Activated CD4-positive, alpha-beta T cell treated with anti-CD3 and anti-CD28 coated beads for 24 hours (primary cell): ENCODE measurements at regions not wholly inside any gene's neighbourhood (a gene's known extent, or its start where the extent isn't known, plus 50 kb on each side); places are given as distances from the start of the nearest gene placed in this dataset.
"Not testable (repeated sequence)": the region's sequence is repeated elsewhere in the genome, so short reads cannot be mapped to it uniquely, and the experiment has no call there.

Experiments
- DNase-seq, 2 donors: peaks; one replicate each; pipeline ENCODE4 v3.0.0-alpha.2; 2020; ENCODE audit warnings: low read depth in 2 of 2

GRCh38 chrX:40891798-40892197 is 156.5 kb upstream of the MED14 start:
- DNase-seq = no peak

DNA sequence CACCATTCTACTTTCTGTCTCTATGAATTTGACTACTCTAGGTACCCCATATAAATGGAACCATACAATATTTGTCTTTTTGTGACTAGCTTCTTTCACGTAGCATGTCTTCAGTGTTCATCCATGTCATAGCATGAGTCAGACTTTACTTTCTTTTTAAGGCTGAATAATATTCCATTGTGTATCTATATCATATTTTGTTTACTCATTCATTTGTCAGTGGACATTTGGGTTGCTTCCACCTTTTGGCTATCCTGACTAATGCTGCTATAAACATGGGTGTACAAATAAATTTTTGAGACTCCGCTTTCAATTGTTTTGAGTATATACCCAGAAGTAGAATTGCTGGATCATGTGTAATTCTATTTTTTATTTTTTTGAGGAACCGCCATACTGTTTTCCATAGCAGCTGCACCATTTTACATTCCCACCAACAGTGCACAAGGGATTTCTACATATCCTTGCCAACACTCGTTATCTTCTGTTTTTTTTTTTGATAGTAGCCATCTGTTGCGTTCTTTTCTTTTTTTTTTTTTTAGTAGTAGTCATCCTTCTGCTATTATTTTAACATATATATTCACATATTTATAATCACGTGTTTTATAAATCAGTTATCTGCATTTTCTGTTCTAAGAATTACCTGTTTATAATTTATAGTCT is 158.0 kb upstream of the MED14 start:
- no peak for DNase-seq

DNA sequence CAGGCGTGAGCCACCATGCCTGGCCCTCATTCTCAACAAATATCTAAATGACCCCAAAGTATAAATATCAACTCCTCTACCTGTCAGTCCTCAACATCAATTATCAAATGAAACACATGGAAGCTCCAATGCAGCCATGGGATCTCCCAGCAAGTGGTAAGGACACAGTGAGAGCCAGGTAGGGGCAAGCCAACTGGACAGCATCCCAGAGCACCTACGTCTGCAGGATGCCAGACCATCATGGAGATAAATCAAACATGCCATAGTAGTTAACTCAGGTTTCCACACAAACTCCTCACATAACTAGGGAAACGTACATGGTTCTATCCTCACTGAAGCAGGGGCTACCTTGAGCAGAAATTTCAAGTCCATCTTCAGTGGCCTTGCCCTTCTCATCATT is 159.9 kb upstream of the MED14 start:
- DNase-seq = no peak

- DNase-seq = no peak
Observed at GRCh38 chrX:40897718-40898270, 162.5 kb upstream of the MED14 start.

DNA sequence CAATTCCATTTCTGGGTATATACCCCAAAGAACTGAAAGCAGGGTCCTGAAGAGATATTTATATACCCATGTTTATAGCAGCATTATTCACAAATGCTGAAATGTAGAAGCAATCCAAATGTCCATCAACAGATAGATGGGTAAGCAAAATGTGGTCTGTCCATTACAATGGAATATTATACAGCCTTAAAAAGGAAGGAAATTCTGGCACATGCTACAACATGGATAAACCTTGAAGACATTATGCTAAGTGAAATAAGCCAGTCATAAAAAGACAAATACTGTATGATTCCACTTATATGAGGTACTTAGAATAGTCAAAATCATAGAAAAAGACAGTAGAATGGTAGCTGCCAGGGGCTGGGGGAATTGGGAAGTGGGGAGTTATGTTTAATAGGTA is 169.4 kb upstream of the MED14 start:
- not testable (repeated sequence) for DNase-seq

DNA sequence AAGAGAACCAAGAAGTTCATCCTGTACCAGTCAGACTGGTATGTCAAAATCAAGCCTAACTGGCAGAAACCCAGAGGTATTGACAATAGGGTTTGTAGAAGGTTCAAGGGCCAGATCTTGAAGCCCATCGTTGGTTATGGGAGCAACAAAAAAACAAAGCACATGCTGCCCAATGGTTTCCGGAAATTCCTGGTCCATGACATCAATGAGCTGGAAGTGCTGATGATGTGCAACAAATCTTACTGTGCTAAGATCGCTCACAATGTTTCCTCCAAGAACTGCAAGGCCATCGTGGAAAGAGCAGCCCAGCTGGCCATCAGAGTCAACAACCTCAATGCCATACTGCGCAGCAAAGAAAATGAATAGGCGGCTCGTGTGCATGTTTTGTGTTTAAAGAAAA is 172.7 kb upstream of the MED14 start:
- no peak for DNase-seq

- DNase-seq = no peak
Observed at GRCh38 chrX:40908857-40909475, 173.6 kb upstream of the MED14 start.

GRCh38 chrX:40912166-40912565 is 173.1 kb upstream of the USP9X start:
- DNase-seq = no peak

DNA sequence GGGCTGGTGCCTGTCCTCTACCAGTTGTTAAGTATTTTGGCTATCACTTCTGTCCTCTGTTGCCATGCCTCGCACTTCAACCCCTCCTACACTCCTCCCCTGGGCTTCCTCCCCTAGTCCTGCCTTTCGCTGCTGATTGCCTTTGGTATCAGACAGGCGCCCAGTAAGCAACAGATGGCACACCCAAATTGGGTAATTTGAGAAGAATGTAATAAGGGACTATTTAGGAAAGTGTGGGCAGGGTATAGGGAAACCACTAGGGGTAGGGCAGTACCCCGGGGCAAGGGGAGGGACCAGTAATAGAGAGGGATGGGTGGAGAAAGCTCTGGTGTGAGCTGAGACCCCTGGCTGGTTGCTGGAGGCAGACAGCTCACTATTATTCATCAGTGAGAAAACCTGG is 172.7 kb upstream of the USP9X start:
- no peak for DNase-seq

GRCh38 chrX:40920351-40920750 is 164.9 kb upstream of the USP9X start:
- DNase-seq = no peak

DNA sequence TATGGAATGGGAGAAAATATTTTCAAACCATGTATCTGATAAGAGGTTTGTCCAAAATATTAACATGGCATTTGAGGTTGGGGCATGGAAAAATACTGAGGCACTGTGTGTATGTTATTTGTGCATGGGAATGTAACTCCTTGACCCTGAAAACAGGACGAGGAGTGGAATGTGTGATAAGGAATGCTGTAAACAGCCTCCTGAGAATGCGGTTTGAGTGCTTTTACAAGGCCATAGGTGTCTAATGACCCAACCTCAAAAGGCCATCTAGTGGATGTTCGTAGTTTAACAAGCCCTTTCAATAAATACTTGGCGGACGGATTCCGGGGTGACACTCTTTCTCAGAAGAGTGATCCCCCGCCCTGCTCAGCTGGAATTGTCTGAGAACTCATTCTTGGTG is 162.9 kb upstream of the USP9X start:
- no peak for DNase-seq

DNA sequence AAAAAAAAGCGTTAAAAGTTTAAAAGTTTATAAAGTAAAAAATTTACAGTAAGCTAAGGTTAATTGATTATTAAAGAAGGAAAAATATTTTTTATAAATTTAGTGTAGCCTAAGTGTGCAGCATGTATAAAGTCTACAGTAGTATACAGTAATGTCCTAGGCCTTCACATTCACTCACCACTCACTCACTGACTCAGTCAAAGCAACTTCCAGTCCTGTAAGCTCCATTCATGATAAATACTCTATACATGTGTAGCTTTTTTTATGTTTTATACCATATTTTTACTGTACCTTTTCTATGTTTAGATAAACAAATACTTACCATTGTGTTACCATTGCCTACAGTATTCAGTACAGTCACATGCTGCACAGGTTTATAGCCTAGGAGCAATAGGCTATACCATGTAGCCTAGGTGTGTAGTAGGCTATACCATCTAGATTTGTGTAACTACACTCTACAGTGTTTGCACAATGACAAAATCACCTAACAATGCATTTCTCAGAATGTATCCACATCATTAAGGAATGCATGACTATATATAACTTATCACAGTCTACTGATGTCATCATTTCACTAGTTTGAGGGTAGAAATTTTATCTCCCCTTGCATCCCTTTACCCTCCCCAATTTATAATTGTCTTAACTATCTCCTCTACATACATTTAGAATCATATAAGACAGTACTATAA is 158.4 kb upstream of the USP9X start:
- not testable (repeated sequence) for DNase-seq

DNA sequence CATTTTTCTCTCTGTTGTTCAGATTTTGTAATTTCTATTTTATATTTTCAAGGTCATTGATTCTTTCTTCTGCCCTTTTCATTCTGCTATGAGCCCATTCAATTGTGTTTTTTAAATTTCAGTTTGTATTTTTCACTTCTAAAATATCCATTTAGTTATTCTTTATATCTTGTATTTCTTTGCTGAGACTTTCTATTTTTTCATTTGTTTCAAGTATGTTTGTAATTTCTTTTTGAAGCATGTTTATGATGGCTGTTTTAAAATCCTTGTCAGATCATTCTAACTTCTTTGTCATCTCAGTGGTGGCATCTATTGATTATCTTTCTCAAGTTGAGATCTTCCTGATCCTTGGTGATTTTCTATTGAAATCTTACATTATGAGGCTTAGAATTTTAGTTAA is 157.2 kb upstream of the USP9X start:
- no peak for DNase-seq

- DNase-seq = no peak
Observed at GRCh38 chrX:40931921-40932320, 153.3 kb upstream of the USP9X start.

- peak; percentile 10 for DNase-seq
Observed at GRCh38 chrX:40933132-40933705, 152.0 kb upstream of the USP9X start.

- DNase-seq = no peak
Observed at GRCh38 chrX:40933706-40934425, 151.4 kb upstream of the USP9X start.

DNA sequence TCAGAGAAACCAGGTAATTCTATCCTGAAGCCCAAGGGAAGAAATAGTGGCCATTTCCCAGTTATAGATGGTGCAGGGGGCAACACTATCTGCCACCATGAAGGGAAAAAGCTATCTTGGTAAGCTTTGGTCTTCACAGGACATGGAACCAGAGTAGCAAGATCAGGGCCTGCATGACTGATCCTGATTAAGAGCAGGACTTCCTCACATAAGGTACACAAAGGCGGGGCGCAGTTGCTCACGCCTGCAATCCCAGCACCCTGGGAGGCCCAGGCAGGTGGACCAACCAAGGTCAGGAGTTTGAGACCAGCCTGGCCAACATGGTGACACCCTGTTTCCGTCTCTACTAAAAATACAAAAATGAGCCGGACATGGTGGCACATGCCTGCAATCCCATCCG is 148.4 kb upstream of the USP9X start:
- no peak for DNase-seq

- DNase-seq = no peak
Observed at GRCh38 chrX:40938423-40938822, 146.8 kb upstream of the USP9X start.

- DNase-seq = no peak
Observed at GRCh38 chrX:40943093-40943641, 142.1 kb upstream of the USP9X start.

DNA sequence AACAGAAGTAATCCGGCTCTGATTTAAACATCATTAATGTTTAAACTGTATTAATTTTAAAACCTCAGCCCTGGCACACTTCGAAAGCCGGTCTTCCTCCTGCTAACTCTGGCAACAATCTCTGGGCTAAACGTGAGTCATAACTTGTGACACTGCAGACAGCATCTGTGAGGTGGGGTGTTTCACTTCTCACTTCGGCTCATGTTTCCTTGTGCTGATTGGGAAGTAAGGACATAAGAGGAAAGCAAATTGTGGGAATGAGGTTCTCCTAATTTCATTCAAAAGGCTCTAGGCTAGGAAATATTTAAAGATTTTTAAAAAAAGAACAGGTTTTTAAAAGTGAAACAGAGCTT is 139.9 kb upstream of the USP9X start:
- no peak for DNase-seq

DNA sequence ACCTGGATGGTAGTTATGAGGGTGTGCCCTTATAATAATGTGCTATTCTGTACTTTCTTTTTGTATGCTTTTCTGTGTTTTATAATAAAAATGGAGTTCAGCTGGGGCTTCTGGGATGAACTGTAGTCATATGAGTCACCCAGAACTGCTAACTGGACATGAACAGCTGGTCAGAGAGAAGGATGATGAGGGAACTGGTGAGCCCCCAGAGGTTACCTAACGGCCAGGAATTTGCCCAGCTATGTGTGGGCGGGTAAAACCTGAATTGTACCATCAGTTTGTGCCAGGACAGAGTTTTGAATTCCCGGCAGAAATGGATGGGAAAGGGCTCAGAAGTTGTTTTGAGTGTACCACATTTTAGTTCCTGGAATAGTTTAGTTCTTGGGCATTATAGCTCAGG is 138.0 kb upstream of the USP9X start:
- DNase-seq = no peak

GRCh38 chrX:40949071-40949470 is 136.2 kb upstream of the USP9X start:
- no peak for DNase-seq
